HG02840 (cell line): ENCODE measurements at regions not wholly inside any gene's neighbourhood (a gene's known extent, or its start where the extent isn't known, plus 50 kb on each side); places are given as distances from the start of the nearest gene placed in this dataset.
"Not testable (repeated sequence)": the region's sequence is repeated elsewhere in the genome, so short reads cannot be mapped to it uniquely, and the experiment has no call there.

Experiments used
- ATAC-seq: cut with Tn5 transposase; IDR thresholded peaks from one replicate; pipeline ENCODE4 v1.9.1; 2021; ENCODE audit warnings: mild to moderate bottlenecking, moderate library complexity, moderate number of reproducible peaks; ENCODE audit not compliant: unreplicated experiment, low FRiP score

GRCh38 chr3:162670181-162670580 is 1173.6 kb downstream of the OTOL1 start:
- no peak for ATAC-seq

- ATAC-seq: no peak
These were observed 1180.9 kb downstream of the OTOL1 start for GRCh38 chr3:162677475-162677874.

DNA sequence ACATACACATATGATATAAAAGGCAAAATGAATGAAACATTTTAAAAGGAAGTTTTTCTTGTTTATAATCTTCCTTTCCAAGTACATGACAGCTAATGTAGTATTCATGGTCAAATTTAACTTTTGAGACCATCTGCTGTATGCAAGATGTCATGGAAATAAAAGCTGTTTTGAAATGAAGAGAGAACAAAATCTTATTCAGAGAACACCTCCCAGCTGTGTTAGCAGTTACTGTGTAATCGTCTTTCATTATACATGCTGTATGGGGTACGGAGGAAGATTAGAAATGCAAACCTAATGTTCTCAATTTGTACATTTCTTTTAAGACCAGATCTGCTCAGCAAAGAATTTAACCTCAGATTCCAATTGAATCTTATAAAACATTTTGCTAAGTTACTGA is 1182.3 kb downstream of the OTOL1 start:
- no peak for ATAC-seq

DNA sequence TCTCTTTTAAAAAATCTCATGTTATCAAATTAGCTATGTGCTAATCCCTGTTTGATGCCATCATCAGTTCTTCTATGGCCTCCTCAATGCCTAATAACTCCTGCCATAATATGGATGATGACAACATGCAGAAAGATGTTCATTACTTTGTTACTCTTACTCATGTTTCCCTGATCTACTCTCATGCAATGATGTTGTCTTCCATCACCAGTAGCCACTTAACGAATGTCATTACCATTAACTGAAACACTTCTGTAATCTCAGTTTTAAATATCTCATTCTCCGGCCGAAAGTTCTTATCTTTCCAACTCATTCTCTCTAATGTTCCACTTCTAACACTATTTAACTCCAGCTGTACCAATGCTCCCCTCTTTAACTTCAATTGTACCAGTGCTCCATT is 1187.7 kb downstream of the OTOL1 start:
- ATAC-seq: no peak

GRCh38 chr3:162699291-162699690 is 1202.7 kb downstream of the OTOL1 start:
- ATAC-seq: no peak

DNA sequence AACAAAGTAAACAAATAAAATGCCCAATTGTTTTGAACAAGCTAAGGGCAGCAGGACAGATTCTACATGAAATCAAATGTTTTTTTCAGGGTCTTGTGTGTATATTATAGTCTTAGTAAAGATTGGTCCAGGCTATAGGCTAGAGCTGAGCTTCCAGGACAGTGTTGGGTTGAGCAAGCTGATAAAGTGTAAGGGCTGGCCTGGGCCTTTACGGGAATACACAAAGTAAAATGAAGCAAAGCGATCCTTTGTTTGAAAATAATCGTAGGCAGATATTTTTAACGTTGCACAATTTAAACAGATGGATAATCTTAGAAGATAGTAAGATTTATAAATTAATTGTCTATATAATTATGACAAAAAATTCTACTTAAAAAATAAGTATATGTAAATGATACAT is 1204.6 kb downstream of the OTOL1 start:
- ATAC-seq: no peak

- ATAC-seq: no peak
These were observed 1206.3 kb downstream of the OTOL1 start for GRCh38 chr3:162702768-162703385.

DNA sequence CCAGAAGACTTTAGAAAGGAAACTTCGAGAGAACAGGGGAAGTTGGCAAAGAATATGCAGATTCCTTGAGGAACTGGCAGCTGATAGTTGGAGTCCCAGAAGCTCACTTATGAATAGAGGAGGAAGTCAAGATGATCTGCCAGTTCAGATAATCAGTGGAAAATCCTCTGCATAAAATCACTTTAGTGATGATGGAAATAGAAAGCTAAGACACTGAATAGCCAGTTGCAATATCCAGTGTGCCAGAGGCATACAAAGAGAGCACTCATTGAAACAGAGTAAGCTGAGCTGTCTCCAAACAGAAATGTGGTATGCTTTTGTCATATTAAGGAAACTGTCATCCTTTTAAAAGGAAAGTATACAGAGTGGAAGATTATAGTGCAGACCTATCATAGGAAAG is 1207.6 kb downstream of the OTOL1 start:
- no peak for ATAC-seq

GRCh38 chr3:162704799-162705385 is 1208.3 kb downstream of the OTOL1 start:
- no peak for ATAC-seq

DNA sequence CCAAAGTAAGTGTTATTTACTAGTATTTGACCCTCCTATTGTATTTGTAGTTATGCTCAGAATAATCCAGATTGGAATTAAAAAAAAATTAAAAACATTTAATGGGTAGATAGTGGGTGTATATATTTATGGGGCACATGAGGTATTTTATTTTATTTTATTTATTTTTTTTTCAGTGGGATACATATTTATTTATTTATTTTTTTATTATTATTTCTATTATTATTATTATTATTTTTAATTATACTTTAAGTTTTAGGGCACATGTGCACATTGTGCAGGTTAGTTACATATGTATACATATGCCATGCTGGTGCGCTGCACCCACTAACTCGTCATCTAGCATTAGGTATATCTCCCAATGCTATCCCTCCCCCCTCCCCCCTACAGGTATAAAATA is 1211.8 kb downstream of the OTOL1 start:
- not testable (repeated sequence) for ATAC-seq

DNA sequence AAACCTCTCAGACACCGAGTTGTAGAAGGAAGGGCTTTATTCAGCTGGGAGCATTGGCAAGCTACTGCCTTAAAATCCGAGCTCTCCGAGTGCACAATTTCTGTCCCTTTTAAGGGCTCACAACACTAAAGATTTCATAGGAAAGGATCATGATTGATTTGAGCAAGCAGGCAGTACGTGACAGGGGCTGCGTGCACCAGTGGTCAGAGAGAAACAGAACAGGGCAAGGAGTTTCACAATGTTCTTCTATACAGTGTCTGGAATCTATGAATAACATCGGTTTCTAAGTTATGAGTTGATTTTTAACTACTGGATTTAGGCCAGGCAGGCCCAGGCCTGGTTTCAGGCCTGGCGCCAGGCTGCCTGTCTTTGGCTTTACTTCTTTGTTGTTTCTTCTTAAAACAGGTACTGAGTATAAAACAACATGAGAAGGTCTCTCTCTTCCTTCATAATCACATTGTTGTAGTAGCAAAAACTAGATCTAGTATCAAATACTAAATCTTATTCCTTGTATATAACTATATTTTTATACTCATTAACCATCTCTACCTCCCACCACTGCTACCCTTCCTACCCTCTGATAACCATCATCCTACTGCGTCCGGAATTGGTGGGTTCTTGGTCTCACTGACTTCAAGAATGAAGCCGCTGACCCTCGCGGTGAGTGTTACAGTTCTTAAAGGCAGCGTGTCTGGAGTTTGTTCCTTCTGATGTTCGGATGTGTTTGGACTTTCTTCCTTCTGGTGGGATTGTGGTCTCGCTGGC is 1212.5 kb downstream of the OTOL1 start:
- ATAC-seq: not testable (repeated sequence)

DNA sequence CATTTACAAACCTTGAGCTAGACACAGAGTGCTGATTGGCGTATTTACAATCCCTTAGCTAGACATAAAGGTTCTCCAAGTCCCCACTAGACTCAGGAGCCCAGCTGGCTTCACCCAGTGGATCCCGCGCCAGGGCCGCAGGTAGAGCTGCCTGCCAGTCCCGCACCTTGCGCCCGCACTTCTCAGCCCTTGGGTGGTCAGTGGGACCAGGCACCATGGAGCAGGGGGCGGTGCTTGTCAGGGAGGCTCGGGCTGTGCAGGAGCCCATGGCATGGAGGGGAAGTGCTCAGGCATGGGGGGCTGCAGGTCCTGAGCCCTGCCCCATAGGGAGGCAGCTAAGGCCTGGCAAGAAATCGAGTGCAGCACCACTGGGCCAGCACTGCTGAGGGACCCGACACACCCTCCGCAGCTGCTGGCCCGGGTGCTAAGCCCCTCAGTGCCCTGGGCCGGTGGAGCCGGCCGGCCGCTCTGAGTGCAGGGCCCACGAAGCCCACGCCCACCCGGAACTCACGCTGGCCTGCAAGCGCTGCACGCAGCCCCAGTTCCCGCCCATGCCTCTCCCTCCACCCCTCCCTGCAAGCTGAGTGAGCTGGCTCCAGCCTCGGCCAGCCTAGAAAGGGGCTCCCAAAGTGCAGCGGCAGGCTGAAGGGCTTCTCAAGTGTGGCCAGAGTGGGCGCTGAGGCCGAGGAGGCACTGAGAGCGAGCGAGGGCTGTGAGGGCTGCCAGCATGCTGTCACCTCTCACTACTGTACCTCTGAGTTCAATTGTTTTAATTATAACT is 1213.9 kb downstream of the OTOL1 start:
- ATAC-seq: no peak

DNA sequence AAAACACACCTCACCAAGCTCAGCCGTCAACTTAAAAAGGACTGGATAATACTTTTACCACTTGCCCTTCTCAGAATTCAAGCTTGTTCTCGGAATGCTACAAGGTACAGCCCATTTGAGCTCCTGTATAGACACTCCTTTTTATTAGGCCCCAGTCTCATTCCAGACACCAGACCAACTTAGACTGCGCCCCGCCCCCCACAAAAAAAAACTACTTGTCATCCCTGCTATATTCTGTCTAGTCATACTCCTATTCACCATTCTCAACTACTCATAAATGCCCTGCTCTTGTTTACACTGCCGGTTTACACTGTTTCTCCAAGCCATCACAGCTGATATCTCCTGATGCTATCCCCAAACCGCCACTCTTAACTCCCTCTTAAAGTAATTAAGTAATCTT is 1220.5 kb downstream of the OTOL1 start:
- not testable (repeated sequence) for ATAC-seq

GRCh38 chr3:162718697-162719096 is 1222.1 kb downstream of the OTOL1 start:
- ATAC-seq: no peak

DNA sequence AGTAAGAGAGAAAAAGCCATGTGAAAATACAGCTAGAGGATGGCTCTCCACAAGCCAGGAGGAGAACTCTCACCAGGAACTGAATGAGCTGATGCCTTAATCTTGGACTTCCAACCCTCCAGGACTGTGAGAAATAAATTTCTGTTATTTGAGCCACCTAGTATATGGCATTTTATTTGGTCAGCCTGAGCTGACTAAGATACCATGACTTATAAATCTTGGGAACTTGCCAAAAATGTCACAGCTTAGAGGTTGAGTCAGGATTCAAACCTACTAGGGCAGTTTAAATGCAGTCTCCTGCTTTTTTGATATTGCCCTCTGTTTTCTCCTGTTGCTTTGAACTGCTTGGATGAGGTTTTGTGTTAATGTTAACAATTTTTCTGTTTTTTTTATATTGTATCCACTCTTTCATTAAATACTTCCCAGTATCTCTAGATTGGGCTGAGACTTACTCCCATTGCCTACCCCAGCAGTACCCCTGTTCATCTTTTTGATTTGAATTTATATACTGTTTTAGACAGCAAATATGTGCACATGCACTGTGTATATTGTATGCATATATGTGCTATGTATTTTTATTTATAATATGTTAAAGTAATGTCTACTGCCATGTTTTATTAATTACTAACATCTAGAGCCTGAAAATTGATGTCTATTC is 1223.2 kb downstream of the OTOL1 start:
- no peak for ATAC-seq

DNA sequence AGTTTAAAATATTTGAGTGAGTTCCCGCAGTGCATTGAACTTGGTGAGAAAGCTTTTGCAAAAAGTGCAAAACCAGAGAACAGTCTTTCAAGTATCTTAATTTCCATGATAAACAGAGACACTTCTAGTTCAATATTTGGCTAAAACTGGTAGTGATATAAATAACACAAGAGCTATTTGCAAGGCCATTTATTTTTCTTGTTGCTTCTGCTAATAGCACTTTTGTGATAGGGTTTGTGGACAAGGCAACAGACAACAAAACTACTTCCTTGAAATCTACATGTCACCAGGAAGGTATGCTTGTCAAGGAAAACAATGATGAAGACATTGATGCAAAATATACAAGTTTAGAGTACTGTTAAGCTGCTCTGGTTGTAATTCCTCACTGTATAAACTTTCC is 1225.1 kb downstream of the OTOL1 start:
- ATAC-seq: no peak

DNA sequence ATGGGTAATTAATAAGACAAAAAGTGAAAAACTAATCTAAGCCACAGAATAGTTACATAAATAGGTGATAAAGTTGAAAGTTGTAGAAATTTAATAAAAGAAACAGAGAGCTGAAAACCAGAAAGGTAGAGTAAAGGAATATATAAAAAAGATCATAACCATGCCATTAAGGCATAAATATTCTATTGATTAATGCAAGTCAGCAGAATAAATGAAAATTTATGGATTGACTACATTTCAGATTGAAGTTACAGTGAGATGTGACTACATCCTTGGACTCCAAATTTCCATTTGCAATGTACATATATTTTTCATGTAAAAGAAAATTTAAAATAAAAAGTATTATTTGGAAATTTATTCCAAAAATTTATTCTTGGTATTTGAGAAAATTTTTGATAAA is 1225.7 kb downstream of the OTOL1 start:
- no peak for ATAC-seq

GRCh38 chr3:162722796-162723195 is 1226.2 kb downstream of the OTOL1 start:
- not testable (repeated sequence) for ATAC-seq

DNA sequence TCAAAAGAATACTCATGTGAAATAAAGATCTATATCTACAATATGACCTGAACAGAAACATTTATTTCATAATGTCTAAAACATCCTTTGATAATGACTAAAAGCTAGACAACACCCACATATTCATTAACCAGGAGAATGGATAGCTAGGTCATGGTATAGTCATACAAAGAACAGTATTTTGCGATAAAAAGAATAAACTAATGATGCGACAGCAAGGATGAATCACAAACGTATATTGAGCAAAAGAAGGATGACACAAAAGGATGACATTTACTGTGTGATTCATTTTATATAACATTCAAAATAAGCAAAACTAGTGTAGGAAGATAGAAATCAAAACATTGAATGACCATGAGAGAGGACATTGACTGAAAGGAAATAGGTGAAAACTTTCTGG is 1233.1 kb downstream of the OTOL1 start:
- no peak for ATAC-seq

GRCh38 chr3:162731961-162732360 is 1235.4 kb downstream of the OTOL1 start:
- not testable (repeated sequence) for ATAC-seq

DNA sequence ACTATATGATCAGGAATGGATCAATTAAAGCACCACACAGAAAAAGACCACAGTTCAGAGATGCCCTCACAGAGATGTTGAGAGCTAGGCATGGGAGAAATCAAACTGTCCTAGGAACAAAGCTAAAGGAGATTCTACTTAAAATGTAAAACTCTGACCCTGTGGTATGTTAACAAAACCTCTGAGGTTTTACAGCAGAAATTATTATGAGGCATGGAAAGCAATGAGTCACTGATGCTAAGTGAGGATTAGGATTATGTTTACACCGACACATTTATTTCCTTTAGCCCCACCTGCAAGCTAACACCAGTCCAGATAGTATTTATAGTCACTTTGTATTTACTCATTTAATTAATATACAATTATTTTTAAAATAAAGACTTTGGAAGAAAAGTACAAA is 1242.2 kb downstream of the OTOL1 start:
- no peak for ATAC-seq
